ENCODE measurements at regions not wholly inside any gene's neighbourhood (a gene's known extent, or its start where the extent isn't known, plus 50 kb on each side); places are given as distances from the start of the nearest gene placed in this dataset.

- H3K4me2 ChIP-seq (ENCODE audit: low read length) = no peak overlapping the region
- H3K27ac ChIP-seq (ENCODE audit: low read depth, low read length) = no peak overlapping the region
- no peaks in the 10 kb centered on the region for H3K9me3 ChIP-seq (ENCODE audit: insufficient read depth, low read depth, low read length)
- no peaks in the 10 kb centered on the region for H3K9me3 Mint-ChIP-seq (ENCODE audit: unreplicated experiment)
- no peaks in the 10 kb centered on the region for H4K20me1 ChIP-seq (ENCODE audit: insufficient read depth, low read length)
- H3K4me1 Mint-ChIP-seq (ENCODE audit: low read depth, unreplicated experiment) = no peaks in the 10 kb centered on the region
- no peak overlapping the region for H3K4me3 ChIP-seq (ENCODE audit: insufficient read depth, low read depth, low read length)
- no peak overlapping the region for H3K27ac Mint-ChIP-seq (ENCODE audit: unreplicated experiment)
- no peaks in the 10 kb centered on the region for H3K36me3 Mint-ChIP-seq (ENCODE audit: low read depth, unreplicated experiment)
- no peaks in the 10 kb centered on the region for H3K27me3 Mint-ChIP-seq (ENCODE audit: low read depth, unreplicated experiment)
- FAIRE-seq (no peak), DNase-seq (ENCODE audit: low read depth) (peak; percentile 2)
- H2AFZ ChIP-seq (ENCODE audit: low read depth, low read length) = no peak overlapping the region
- H3K79me2 ChIP-seq (ENCODE audit: insufficient read depth, low read length) = no peaks in the 10 kb centered on the region
- no peak overlapping the region for H3K4me3 Mint-ChIP-seq (ENCODE audit: unreplicated experiment)
- H3K27me3 ChIP-seq (ENCODE audit: insufficient read depth, low read length) = no peaks in the 10 kb centered on the region
- no peak overlapping the region for H3K9ac ChIP-seq (ENCODE audit: low read length)
- no peak for TF ChIP-seq EZH2 (IDR thresholded peaks at IDR 0.05; ENCODE audit: insufficient read depth, low read length)
- TF ChIP-seq CTCF (IDR thresholded peaks at IDR 0.05; ENCODE audit: insufficient read depth, low read depth, low read length) = no peak
- peaks cover 4% of the 10 kb centered on the region for H3K4me1 ChIP-seq (ENCODE audit: insufficient read depth, low read length)
- H3K36me3 ChIP-seq (ENCODE audit: insufficient read depth, low read length) = no peaks in the 10 kb centered on the region
These were observed 865.2 kb upstream of the GHITM start for GRCh38 chr10:83274088-83274487.

DNA sequence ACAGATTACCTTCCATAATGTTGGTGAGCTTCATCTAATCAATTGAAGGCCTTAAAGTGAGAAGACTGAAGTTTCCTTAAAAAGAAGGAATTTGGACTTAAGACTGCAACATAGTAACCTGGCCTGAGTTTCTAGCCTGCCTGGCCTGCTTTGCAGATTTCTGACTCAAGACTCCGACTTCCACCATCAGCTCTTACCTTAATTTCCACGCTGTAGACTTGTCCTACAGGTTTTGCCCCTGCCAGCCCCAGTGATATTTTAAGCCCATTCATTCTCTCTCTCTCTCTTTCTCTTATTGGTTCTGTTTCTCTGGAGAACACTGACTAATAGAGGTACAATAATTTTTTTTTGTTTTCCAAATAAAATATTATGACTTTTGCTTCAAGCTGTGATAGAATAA is 862.3 kb upstream of the GHITM start:
- no peak overlapping the region for H3K27ac ChIP-seq (ENCODE audit: low read depth, low read length)

More for the DNA sequence above, 862.3 kb upstream of the GHITM start:
- H3K27me3 Mint-ChIP-seq (ENCODE audit: low read depth, unreplicated experiment) = no peaks in the 10 kb centered on the region
- no peaks in the 10 kb centered on the region for H3K36me3 ChIP-seq (ENCODE audit: insufficient read depth, low read length)
- H3K9ac ChIP-seq (ENCODE audit: low read length) = no peak overlapping the region
- peaks cover 4% of the 10 kb centered on the region for H3K4me1 ChIP-seq (ENCODE audit: insufficient read depth, low read length)
- H3K9me3 Mint-ChIP-seq (ENCODE audit: unreplicated experiment) = no peaks in the 10 kb centered on the region
- H3K4me3 Mint-ChIP-seq (ENCODE audit: unreplicated experiment) = no peak overlapping the region
- DNase-seq (ENCODE audit: low read depth) = no peak
- no peaks in the 10 kb centered on the region for H3K27me3 ChIP-seq (ENCODE audit: insufficient read depth, low read length)
- no peaks in the 10 kb centered on the region for H4K20me1 ChIP-seq (ENCODE audit: insufficient read depth, low read length)
- H3K27ac Mint-ChIP-seq (ENCODE audit: unreplicated experiment) = no peak overlapping the region
- H3K4me1 Mint-ChIP-seq (ENCODE audit: low read depth, unreplicated experiment) = no peaks in the 10 kb centered on the region
- no peak overlapping the region for H2AFZ ChIP-seq (ENCODE audit: low read depth, low read length)
- H3K4me3 ChIP-seq (ENCODE audit: insufficient read depth, low read depth, low read length) = no peak overlapping the region
- no peak overlapping the region for H3K4me2 ChIP-seq (ENCODE audit: low read length)
- H3K36me3 Mint-ChIP-seq (ENCODE audit: low read depth, unreplicated experiment) = no peaks in the 10 kb centered on the region
- no peaks in the 10 kb centered on the region for H3K79me2 ChIP-seq (ENCODE audit: insufficient read depth, low read length)
- no peaks in the 10 kb centered on the region for H3K9me3 ChIP-seq (ENCODE audit: insufficient read depth, low read depth, low read length)
- TF ChIP-seq CTCF (IDR thresholded peaks at IDR 0.05; ENCODE audit: insufficient read depth, low read depth, low read length) (no peak), EZH2 (IDR thresholded peaks at IDR 0.05; ENCODE audit: insufficient read depth, low read length) (no peak)
- no peak for FAIRE-seq
